ENCODE measurements at regions not wholly inside any gene's neighbourhood (a gene's known extent, or its start where the extent isn't known, plus 50 kb on each side); places are given as distances from the start of the nearest gene placed in this dataset.

GRCh38 chr17:77310336-77310735 is 169.6 kb downstream of the SEC14L1 start:
- Histone ChIP-seq H3K4me1 (no peaks in the 10 kb centered on the region), H3K36me3 (no peaks in the 10 kb centered on the region), H3K9me3 (no peaks in the 10 kb centered on the region), H3K4me3 (no peak overlapping the region), H3K27me3 (no peaks in the 10 kb centered on the region), H3K27ac (no peak overlapping the region)
- no peak for DNase-seq
- TF ChIP-seq CTCF (IDR thresholded peaks at IDR 0.05) (no peak), POLR2A (IDR thresholded peaks at IDR 0.05) (no peak)
- intact Hi-C loops (cut with DNase I; ENCODE audit: low total_unique reads): no loop called here

GRCh38 chr17:77311371-77311981 is 170.7 kb downstream of the SEC14L1 start:
- TF ChIP-seq CTCF (IDR thresholded peaks at IDR 0.05) (no peak), POLR2A (IDR thresholded peaks at IDR 0.05) (no peak)
- no peak overlapping the region for H3K27ac ChIP-seq
- no peak overlapping the region for H3K4me3 ChIP-seq
- H3K27me3 ChIP-seq: no peaks in the 10 kb centered on the region
- DNase-seq: no peak
- H3K36me3 ChIP-seq: no peaks in the 10 kb centered on the region
- H3K4me1 ChIP-seq: peaks cover 0 to 9% of the 10 kb centered on the region in 2 donors
- intact Hi-C loops (cut with DNase I; ENCODE audit: low total_unique reads): no loop called here
- H3K9me3 ChIP-seq: no peaks in the 10 kb centered on the region

- H3K4me3 ChIP-seq: no peak overlapping the region
- intact Hi-C loops (cut with DNase I; ENCODE audit: low total_unique reads): no loop called here
- no peaks in the 10 kb centered on the region for H3K9me3 ChIP-seq
- no peak for TF ChIP-seq POLR2A (IDR thresholded peaks at IDR 0.05)
- no peak for TF ChIP-seq CTCF (IDR thresholded peaks at IDR 0.05)
- DNase-seq: no peak
- peak overlapping the region in 1 of 2 donors; percentile 71 for H3K27ac ChIP-seq
- no peaks in the 10 kb centered on the region for H3K27me3 ChIP-seq
- no peaks in the 10 kb centered on the region for H3K36me3 ChIP-seq
- H3K4me1 ChIP-seq: peaks cover 0 to 10% of the 10 kb centered on the region in 2 donors
These were observed 171.4 kb downstream of the SEC14L1 start for GRCh38 chr17:77312061-77312701.

DNA sequence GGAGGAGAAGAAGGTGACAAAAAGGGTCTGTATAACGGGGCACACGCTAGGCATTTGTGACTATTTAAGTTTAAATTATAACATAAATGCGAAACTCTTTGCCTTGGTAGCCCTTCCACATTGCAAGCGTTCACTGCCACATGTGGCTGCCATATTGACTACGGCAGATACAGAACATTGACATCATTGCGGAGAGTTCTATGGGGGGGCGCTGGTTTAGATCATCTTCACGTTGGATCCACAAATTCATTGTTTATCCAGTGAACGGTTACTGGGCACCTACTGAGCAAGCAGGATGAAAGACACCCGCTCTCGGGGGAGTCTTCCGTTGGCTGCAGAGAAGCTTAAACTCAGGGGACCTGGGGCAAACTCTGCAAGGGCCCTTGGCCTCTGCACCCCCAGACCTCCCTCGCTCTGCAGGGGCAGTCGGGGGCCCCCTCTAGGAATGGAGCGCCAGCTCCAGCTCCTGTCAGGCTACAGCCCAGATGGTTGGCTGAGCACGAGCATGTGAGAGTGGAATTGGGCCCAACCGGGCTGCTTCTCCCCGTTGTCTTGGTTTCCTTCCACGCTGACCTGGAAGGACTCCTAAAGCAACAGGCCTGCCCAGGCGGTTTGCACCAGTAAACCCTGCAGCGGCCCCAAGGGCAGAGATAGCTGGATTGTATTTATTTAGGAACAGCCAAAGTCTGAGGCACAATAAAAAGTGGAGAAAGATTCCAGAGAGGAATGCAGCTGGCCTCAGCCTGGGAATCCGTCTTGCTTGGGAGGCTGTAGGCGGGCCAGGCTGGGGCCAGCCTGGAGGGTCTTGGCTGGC is 172.2 kb downstream of the SEC14L1 start:
- DNase-seq: peak; percentile 65 to 76
- no peaks in the 10 kb centered on the region for H3K9me3 ChIP-seq
- H3K4me1 ChIP-seq: peaks cover 0 to 10% of the 10 kb centered on the region in 2 donors
- no peak overlapping the region for H3K4me3 ChIP-seq
- peak overlapping the region; percentile 52 to 71 for H3K27ac ChIP-seq
- intact Hi-C loops (cut with DNase I; ENCODE audit: low total_unique reads): no loop called here
- no peaks in the 10 kb centered on the region for H3K36me3 ChIP-seq
- no peak for TF ChIP-seq CTCF (IDR thresholded peaks at IDR 0.05)
- no peak for TF ChIP-seq POLR2A (IDR thresholded peaks at IDR 0.05)
- H3K27me3 ChIP-seq: no peaks in the 10 kb centered on the region

GRCh38 chr17:77313831-77314230 is 173.1 kb downstream of the SEC14L1 start:
- Histone ChIP-seq H3K27ac (peak overlapping the region; percentile 52 to 71), H3K4me1 (peaks cover 0 to 14% of the 10 kb centered on the region in 2 donors), H3K9me3 (no peaks in the 10 kb centered on the region), H3K4me3 (no peak overlapping the region), H3K27me3 (no peaks in the 10 kb centered on the region), H3K36me3 (no peaks in the 10 kb centered on the region)
- TF ChIP-seq POLR2A (IDR thresholded peaks at IDR 0.05) (no peak), CTCF (IDR thresholded peaks at IDR 0.05) (no peak)
- intact Hi-C loops (cut with DNase I; ENCODE audit: low total_unique reads): no loop called here
- no peak for DNase-seq
